Astrocyte (in vitro differentiated cells and primary cell): ENCODE measurements at regions not wholly inside any gene's neighbourhood (a gene's known extent, or its start where the extent isn't known, plus 50 kb on each side); places are given as distances from the start of the nearest gene placed in this dataset.

Source experiments
- DNase-seq: peaks from one replicate; pipeline ENCODE4 v3.0.0-alpha.2; 2010; ENCODE audit warnings: low read depth
- FAIRE-seq: peaks from 2 replicates; lab custom pipeline; 2011; peaks lifted over from hg19 to GRCh38; lab: Jason Lieb, UNC
- H2AFZ ChIP-seq: 2 replicates; pipeline ENCODE4 v1.6.0; 2012; ENCODE audit warnings: low read depth, low read length, inconsistent platforms
- H3K27ac ChIP-seq: 2 replicates; pipeline ENCODE4 v1.5.1; 2011; ENCODE audit warnings: low read depth, low read length, inconsistent platforms
- H3K27me3 ChIP-seq: 2 replicates; pipeline ENCODE4 v1.6.0; 2011; ENCODE audit warnings: low read length, inconsistent platforms; ENCODE audit not compliant: insufficient read depth
- H3K36me3 ChIP-seq: 2 replicates; pipeline ENCODE4 v1.5.1; 2011; ENCODE audit warnings: low read length, inconsistent platforms; ENCODE audit not compliant: insufficient read depth
- H3K4me1 ChIP-seq: 2 replicates; pipeline ENCODE4 v1.5.1; 2011; ENCODE audit warnings: low read length, inconsistent platforms; ENCODE audit not compliant: insufficient read depth
- H3K4me2 ChIP-seq: 2 replicates; pipeline ENCODE4 v1.6.0; 2012; ENCODE audit warnings: low read length, inconsistent platforms
- H3K4me3 ChIP-seq: 2 replicates; pipeline ENCODE4 v1.5.1; 2011; ENCODE audit warnings: low read depth, mild to moderate bottlenecking, low read length, inconsistent platforms; ENCODE audit not compliant: insufficient read depth
- H3K79me2 ChIP-seq: 2 replicates; pipeline ENCODE4 v1.6.0; 2012; ENCODE audit warnings: mild to moderate bottlenecking, low read length, inconsistent platforms; ENCODE audit not compliant: insufficient read depth
- H3K9ac ChIP-seq: 2 replicates; pipeline ENCODE4 v1.6.0; 2012; ENCODE audit warnings: mild to moderate bottlenecking, low read length, inconsistent platforms
- H3K9me3 ChIP-seq: 2 replicates; pipeline ENCODE4 v1.5.1; 2012; ENCODE audit warnings: low read depth, mild to moderate bottlenecking, low read length, inconsistent platforms; ENCODE audit not compliant: insufficient read depth
- H4K20me1 ChIP-seq: 2 replicates; pipeline ENCODE4 v1.6.0; 2012; ENCODE audit warnings: low read length, inconsistent platforms; ENCODE audit not compliant: insufficient read depth
- H3K27ac Mint-ChIP-seq: one replicate; pipeline ENCODE4 v1.8.0; 2021; ENCODE audit warnings: mild to moderate bottlenecking, mixed read lengths; ENCODE audit not compliant: unreplicated experiment
- H3K27me3 Mint-ChIP-seq: one replicate; pipeline ENCODE4 v1.8.0; 2021; ENCODE audit warnings: low read depth, mixed read lengths; ENCODE audit not compliant: unreplicated experiment
- H3K36me3 Mint-ChIP-seq: one replicate; pipeline ENCODE4 v1.8.0; 2021; ENCODE audit warnings: low read depth, mixed read lengths; ENCODE audit not compliant: unreplicated experiment
- H3K4me1 Mint-ChIP-seq: one replicate; pipeline ENCODE4 v1.8.0; 2021; ENCODE audit warnings: low read depth, mixed read lengths; ENCODE audit not compliant: unreplicated experiment
- H3K4me3 Mint-ChIP-seq: one replicate; pipeline ENCODE4 v1.8.0; 2021; ENCODE audit warnings: mild to moderate bottlenecking, moderate library complexity, mixed read lengths; ENCODE audit not compliant: unreplicated experiment
- H3K9me3 Mint-ChIP-seq: one replicate; pipeline ENCODE4 v1.8.0; 2021; ENCODE audit warnings: mild to moderate bottlenecking, mixed read lengths; ENCODE audit not compliant: unreplicated experiment
- EZH2 ChIP-seq: IDR thresholded peaks from 2 replicates; pipeline ENCODE4 v1.6.1; 2012; ENCODE audit warnings: mild to moderate bottlenecking, low read length, inconsistent platforms; ENCODE audit not compliant: insufficient read depth
- TF ChIP-seq, protein P1 (sequence below): IDR thresholded peaks from 2 replicates; pipeline ENCODE4 v1.5.1; 2011; ENCODE audit warnings: low read depth, mild to moderate bottlenecking, inconsistent platforms, low read length, moderate library complexity; ENCODE audit not compliant: insufficient read depth

DNA sequence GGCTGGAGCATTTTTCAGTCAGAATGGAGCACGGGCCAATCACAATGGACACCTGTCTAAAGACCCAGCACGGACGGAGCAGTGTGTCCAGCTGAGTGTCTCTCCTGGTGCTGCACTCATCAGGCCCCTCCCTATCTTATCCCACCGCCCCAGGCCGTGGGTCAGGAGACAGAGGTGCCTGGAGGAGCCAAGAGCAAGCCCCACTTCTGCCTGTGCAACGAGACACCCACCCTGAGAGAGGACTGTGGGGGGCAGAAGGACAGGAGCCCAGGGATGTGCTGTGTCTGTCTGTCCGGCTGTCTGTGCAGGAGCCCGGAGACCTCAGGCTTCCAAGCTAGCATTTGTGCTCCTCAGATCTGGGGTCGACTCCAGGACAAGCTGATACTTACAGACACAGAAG lies 69.6 kb upstream of the SFSWAP start:
- H3K4me3 Mint-ChIP-seq, result no peak overlapping the region
- Histone ChIP-seq H3K4me2 (no peak overlapping the region), H3K27me3 (no peaks in the 10 kb centered on the region), H3K79me2 (no peaks in the 10 kb centered on the region), H3K36me3 (no peaks in the 10 kb centered on the region), H4K20me1 (no peaks in the 10 kb centered on the region), H3K4me3 (no peak overlapping the region), H3K27ac (no peak overlapping the region), H3K4me1 (no peaks in the 10 kb centered on the region), H3K9ac (no peak overlapping the region), H3K9me3 (no peaks in the 10 kb centered on the region), H2AFZ (no peak overlapping the region)
- H3K27ac Mint-ChIP-seq, result no peak overlapping the region
- no peaks in the 10 kb centered on the region for H3K4me1 Mint-ChIP-seq
- H3K9me3 Mint-ChIP-seq, result peaks cover 2% of the 10 kb centered on the region
- FAIRE-seq, result no peak
- H3K36me3 Mint-ChIP-seq, result peaks cover 2% of the 10 kb centered on the region
- DNase-seq, result no peak
- TF ChIP-seq, protein P1, sequence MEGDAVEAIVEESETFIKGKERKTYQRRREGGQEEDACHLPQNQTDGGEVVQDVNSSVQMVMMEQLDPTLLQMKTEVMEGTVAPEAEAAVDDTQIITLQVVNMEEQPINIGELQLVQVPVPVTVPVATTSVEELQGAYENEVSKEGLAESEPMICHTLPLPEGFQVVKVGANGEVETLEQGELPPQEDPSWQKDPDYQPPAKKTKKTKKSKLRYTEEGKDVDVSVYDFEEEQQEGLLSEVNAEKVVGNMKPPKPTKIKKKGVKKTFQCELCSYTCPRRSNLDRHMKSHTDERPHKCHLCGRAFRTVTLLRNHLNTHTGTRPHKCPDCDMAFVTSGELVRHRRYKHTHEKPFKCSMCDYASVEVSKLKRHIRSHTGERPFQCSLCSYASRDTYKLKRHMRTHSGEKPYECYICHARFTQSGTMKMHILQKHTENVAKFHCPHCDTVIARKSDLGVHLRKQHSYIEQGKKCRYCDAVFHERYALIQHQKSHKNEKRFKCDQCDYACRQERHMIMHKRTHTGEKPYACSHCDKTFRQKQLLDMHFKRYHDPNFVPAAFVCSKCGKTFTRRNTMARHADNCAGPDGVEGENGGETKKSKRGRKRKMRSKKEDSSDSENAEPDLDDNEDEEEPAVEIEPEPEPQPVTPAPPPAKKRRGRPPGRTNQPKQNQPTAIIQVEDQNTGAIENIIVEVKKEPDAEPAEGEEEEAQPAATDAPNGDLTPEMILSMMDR, result no peak
- no peak for TF ChIP-seq EZH2
- peaks cover 34% of the 10 kb centered on the region for H3K27me3 Mint-ChIP-seq

DNA sequence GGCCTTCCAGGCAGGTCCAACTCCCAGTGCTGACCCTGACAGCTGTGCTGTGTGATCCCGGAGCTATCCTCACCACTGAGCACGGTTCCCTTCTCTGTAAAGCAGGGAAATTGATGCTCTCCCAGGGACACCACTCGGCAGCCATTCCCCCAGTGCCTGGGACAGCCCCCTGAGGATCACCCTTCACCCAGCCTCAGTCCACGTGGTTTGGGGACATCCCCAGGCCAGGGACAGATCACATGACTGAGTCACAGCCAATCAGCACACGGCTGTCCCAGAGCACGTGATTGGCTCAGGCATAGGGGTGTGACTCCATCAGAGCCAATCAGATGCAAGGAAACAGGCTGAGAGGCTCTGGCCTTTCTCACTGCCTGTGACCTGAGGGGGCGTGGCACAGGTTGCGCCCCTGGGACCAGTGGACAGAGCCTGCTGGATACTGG lies 68.8 kb upstream of the SFSWAP start:
- H3K9me3 Mint-ChIP-seq, result peaks cover 2% of the 10 kb centered on the region
- TF ChIP-seq EZH2, result no peak
- TF ChIP-seq, protein P1, result no peak
- no peak for DNase-seq

DNA sequence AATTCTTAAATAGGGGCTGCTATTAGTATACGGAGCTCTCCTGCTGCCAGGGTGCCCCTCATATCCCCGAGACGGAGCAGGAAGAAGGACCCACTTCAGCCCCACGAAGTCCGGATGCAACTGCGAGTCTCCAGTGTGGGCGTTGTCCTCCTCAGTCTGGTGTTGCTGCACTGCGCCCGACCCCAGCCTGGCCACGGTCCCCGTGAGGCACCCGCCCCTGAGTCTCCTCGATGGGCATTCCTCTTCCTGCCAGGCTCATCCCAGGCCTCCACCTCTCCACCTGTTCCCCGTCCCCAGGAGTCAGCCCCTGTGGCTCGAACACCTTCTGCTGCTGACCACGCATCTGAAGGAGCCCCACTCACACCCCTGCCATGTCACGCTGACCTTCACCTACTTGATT lies 68.1 kb upstream of the SFSWAP start:
- FAIRE-seq (no peak), DNase-seq (no peak)
- Histone ChIP-seq H3K27ac (no peak overlapping the region), H3K9me3 (no peaks in the 10 kb centered on the region), H3K4me2 (no peak overlapping the region), H3K36me3 (no peaks in the 10 kb centered on the region), H3K79me2 (no peaks in the 10 kb centered on the region), H3K4me1 (no peaks in the 10 kb centered on the region), H4K20me1 (no peaks in the 10 kb centered on the region), H3K4me3 (no peak overlapping the region), H2AFZ (no peak overlapping the region), H3K27me3 (no peaks in the 10 kb centered on the region), H3K9ac (no peak overlapping the region)
- Mint-ChIP-seq H3K36me3 (peaks cover 2% of the 10 kb centered on the region), H3K27me3 (peaks cover 33% of the 10 kb centered on the region), H3K27ac (no peak overlapping the region), H3K9me3 (peaks cover 2% of the 10 kb centered on the region), H3K4me1 (no peaks in the 10 kb centered on the region), H3K4me3 (no peak overlapping the region)
- no peak for TF ChIP-seq EZH2
- TF ChIP-seq, protein P1, result no peak

More for the DNA sequence above, 68.8 kb upstream of the SFSWAP start:
- Histone ChIP-seq H3K9me3 (no peaks in the 10 kb centered on the region), H3K27ac (no peak overlapping the region), H3K4me1 (no peaks in the 10 kb centered on the region), H3K9ac (no peak overlapping the region), H3K4me3 (no peak overlapping the region), H2AFZ (no peak overlapping the region), H4K20me1 (no peaks in the 10 kb centered on the region), H3K36me3 (no peaks in the 10 kb centered on the region), H3K27me3 (no peaks in the 10 kb centered on the region), H3K79me2 (no peaks in the 10 kb centered on the region), H3K4me2 (no peak overlapping the region)
- no peaks in the 10 kb centered on the region for H3K4me1 Mint-ChIP-seq
- no peak overlapping the region for H3K4me3 Mint-ChIP-seq
- H3K27me3 Mint-ChIP-seq, result peaks cover 30% of the 10 kb centered on the region
- no peak overlapping the region for H3K27ac Mint-ChIP-seq
- peaks cover 2% of the 10 kb centered on the region for H3K36me3 Mint-ChIP-seq
- FAIRE-seq, result no peak
